HCT116 (cell line): ENCODE measurements at regions not wholly inside any gene's neighbourhood (a gene's known extent, or its start where the extent isn't known, plus 50 kb on each side); places are given as distances from the start of the nearest gene placed in this dataset.

Experiments
- ATAC-seq: fragments of 200-7000 bp; cut with Tn5 transposase; 2 replicates; pipeline ENCODE4 v1.9.1; 2020; ENCODE audit warnings: mild to moderate bottlenecking, moderate library complexity
- BruUV-seq: library from RNA; stranded (reverse); fragments of 400-500 nt; replicated peaks from 2 replicates; lab custom pipeline; 2021; lab: Mats Ljungman, UMichigan
- CTCF ChIA-PET: fragments of 300-600 bp; sonication (Branson Sonifier 250); formaldehyde crosslinking; loops from one replicate; lab custom pipeline; 2021; ENCODE audit warnings: antibody characterized with exemption; lab: Charles Lee
- POLR2A ChIA-PET: fragments of 300-600, 350-600 bp; sonication (Branson Sonifier 250); formaldehyde crosslinking; loops from one replicate; lab custom pipeline; 2021; ENCODE audit warnings: antibody characterized with exemption; lab: Charles Lee
- RAD21 ChIA-PET, 2 experiments: fragments of 300-600 bp; sonication (Branson Sonifier 250); formaldehyde crosslinking; loops; one replicate each; lab custom pipeline; 2023; ENCODE audit warnings: low total read pairs in 2 of 2; ENCODE audit not compliant: uncharacterized antibody in 2 of 2, unreplicated experiment in 2 of 2, low non-redundant PET in 1 of 2; lab: Charles Lee
- DNase-seq: peaks from one replicate; pipeline ENCODE4 v3.0.0-alpha.2; 2010; ENCODE audit warnings: low read depth, low spot score
- H2AFZ ChIP-seq: fragments of 200-600 bp; shearing (Covaris generic), sonication (generic); 2 replicates; pipeline ENCODE4 v1.6.1; 2017; ENCODE audit warnings: low read depth, mixed run types, mixed read lengths, antibody characterized with exemption, low read length; ENCODE audit not compliant: poor library complexity, severe bottlenecking
- H3K27ac ChIP-seq: 2 replicates; pipeline ENCODE4 v1.5.1; 2012; ENCODE audit warnings: low read depth, low read length
- H3K27me3 ChIP-seq: fragments of 200-600 bp; sonication (generic); 2 replicates; pipeline ENCODE4 v1.6.1; 2016; ENCODE audit warnings: mixed run types, low read length, mixed read lengths; ENCODE audit not compliant: insufficient read depth
- H3K36me3 ChIP-seq, 2 experiments: fragments of 200-500 bp in 1 of 2; fragments of 200-600 bp in 1 of 2; sonication (Bioruptor generic) in 1 of 2; sonication (generic) in 1 of 2; 2 replicates each; pipeline versions ENCODE4 v1.5.1 to v1.6.1; 2014 to 2016; ENCODE audit warnings: low read length in 2 of 2, inconsistent platforms in 1 of 2, mixed read lengths in 1 of 2, mixed run types in 1 of 2; ENCODE audit not compliant: insufficient read depth in 2 of 2, control insufficient read depth in 1 of 2
- H3K4me1 ChIP-seq, 2 experiments: fragments of 200-600 bp in 1 of 2; sonication (generic) in 1 of 2; 2 replicates each; pipeline versions ENCODE4 v1.5.1 to v1.6.1; 2012 to 2017; ENCODE audit warnings: low read length in 2 of 2, inconsistent platforms in 1 of 2, mild to moderate bottlenecking in 1 of 2, mixed read lengths in 1 of 2, mixed run types in 1 of 2, moderate library complexity in 1 of 2; ENCODE audit not compliant: insufficient read depth in 2 of 2, control insufficient read depth in 1 of 2
- H3K4me2 ChIP-seq: fragments of 200-600 bp; sonication (generic); 2 replicates; pipeline ENCODE4 v1.6.1; 2017; ENCODE audit warnings: mixed run types, low read length, mixed read lengths
- H3K4me3 ChIP-seq, 2 experiments: fragments of 200-600 bp in 1 of 2; sonication (generic) in 1 of 2; replicated peaks in 1 of 2; 2 replicates each; pipeline ENCODE4 v1.5.1; 2011 to 2016; ENCODE audit warnings: low read length in 2 of 2, control low read depth in 1 of 2, low read depth in 1 of 2, mild to moderate bottlenecking in 1 of 2, mixed read lengths in 1 of 2, mixed run types in 1 of 2
- H3K79me2 ChIP-seq: fragments of 200-600 bp; sonication (generic); 2 replicates; pipeline ENCODE4 v1.6.1; 2017; ENCODE audit warnings: mild to moderate bottlenecking, mixed run types, low read length, moderate library complexity, mixed read lengths; ENCODE audit not compliant: insufficient read depth
- H3K9ac ChIP-seq: fragments of 200-600 bp; sonication (generic); 2 replicates; pipeline ENCODE4 v1.6.1; 2016; ENCODE audit warnings: low read length, mixed read lengths
- H3K9me2 ChIP-seq: fragments of 200-600 bp; sonication (generic), shearing (Covaris generic); 2 replicates; pipeline ENCODE4 v1.6.1; 2017; ENCODE audit warnings: mixed run types, mild to moderate bottlenecking, moderate library complexity; ENCODE audit not compliant: insufficient read depth
- H3K9me3 ChIP-seq, 2 experiments: fragments of 200-500 bp in 1 of 2; fragments of 200-600 bp in 1 of 2; sonication (Bioruptor generic) in 1 of 2; sonication (generic) in 1 of 2; 2 replicates each; pipeline ENCODE4 v1.6.1; 2014 to 2017; ENCODE audit warnings: low read length in 2 of 2, mixed read lengths in 2 of 2, inconsistent platforms in 1 of 2, low read depth in 1 of 2, mild to moderate bottlenecking in 1 of 2, mixed run types in 1 of 2, moderate library complexity in 1 of 2; ENCODE audit not compliant: control insufficient read depth in 1 of 2, insufficient read depth in 1 of 2
- H4K20me1 ChIP-seq: fragments of 200-600 bp; sonication (generic), shearing (Covaris generic); 2 replicates; pipeline ENCODE4 v1.6.1; 2017; ENCODE audit warnings: mixed run types, mild to moderate bottlenecking, moderate library complexity; ENCODE audit not compliant: insufficient read depth
- CEBPB ChIP-seq: IDR thresholded peaks from 2 replicates; pipeline ENCODE4 v1.6.1; 2012; ENCODE audit warnings: low read depth
- CTCF ChIP-seq, 3 experiments: fragments of 200-600 bp in 1 of 3; sonication (generic) in 1 of 3; IDR thresholded peaks in 2 of 3; conservative IDR thresholded peaks in 1 of 3; 2 replicates each; pipeline ENCODE4 v1.5.1; 2012 to 2017; ENCODE audit warnings: low read depth in 2 of 3, low read length in 2 of 3, antibody characterized with exemption in 1 of 3, borderline replicate concordance in 1 of 3, control low read depth in 1 of 3, mild to moderate bottlenecking in 1 of 3, mixed read lengths in 1 of 3, mixed run types in 1 of 3, moderate library complexity in 1 of 3; ENCODE audit not compliant: insufficient read depth in 1 of 3
- ELF1 ChIP-seq: IDR thresholded peaks from 2 replicates; pipeline ENCODE4 v1.6.1; 2012; ENCODE audit warnings: low read depth, borderline replicate concordance
- EZH2 ChIP-seq: fragments of 200-600 bp; sonication (generic); IDR thresholded peaks from 2 replicates; pipeline ENCODE4 v1.6.1; 2017; ENCODE audit warnings: antibody characterized with exemption, mixed run types
- FOSL1 ChIP-seq: IDR thresholded peaks from 2 replicates; pipeline ENCODE4 v1.6.1; 2012; ENCODE audit warnings: low read depth
- JUND ChIP-seq: IDR thresholded peaks from 2 replicates; pipeline ENCODE4 v1.6.1; 2012
- MAX ChIP-seq: IDR thresholded peaks from 2 replicates; pipeline ENCODE4 v1.6.1; 2012
- POLR2A ChIP-seq: IDR thresholded peaks from 2 replicates; pipeline ENCODE4 v1.7.0; 2011; ENCODE audit warnings: borderline replicate concordance; ENCODE audit not compliant: insufficient read depth, insufficient read length; ENCODE audit errors: extremely low read depth
- POLR2AphosphoS5 ChIP-seq: IDR thresholded peaks from 2 replicates; pipeline ENCODE4 v1.6.1; 2011; ENCODE audit warnings: mild to moderate bottlenecking, low read depth, low read length, moderate library complexity
- RAD21 ChIP-seq: IDR thresholded peaks from 2 replicates; pipeline ENCODE4 v1.6.1; 2012; ENCODE audit warnings: low read depth, mild to moderate bottlenecking
- SP1 ChIP-seq: IDR thresholded peaks from 2 replicates; pipeline ENCODE4 v1.6.1; 2012; ENCODE audit warnings: low read depth
- SRF ChIP-seq: IDR thresholded peaks from 2 replicates; pipeline ENCODE4 v1.6.1; 2012; ENCODE audit warnings: low read depth
- TCF7L2 ChIP-seq: IDR thresholded peaks from 2 replicates; pipeline ENCODE4 v1.7.0; 2011; ENCODE audit warnings: borderline replicate concordance, inconsistent platforms; ENCODE audit not compliant: insufficient read depth, insufficient read length; ENCODE audit errors: extremely low read depth
- YY1 ChIP-seq: IDR thresholded peaks from 2 replicates; pipeline ENCODE4 v1.6.1; 2011; ENCODE audit warnings: low read length, low read depth, moderate library complexity, mild to moderate bottlenecking; ENCODE audit not compliant: insufficient replicate concordance; ENCODE audit errors: extremely low read depth
- ZBTB33 ChIP-seq: IDR thresholded peaks from 2 replicates; pipeline ENCODE4 v1.6.1; 2011; ENCODE audit warnings: mild to moderate bottlenecking, low read length, moderate library complexity; ENCODE audit not compliant: insufficient replicate concordance; ENCODE audit errors: extremely low read depth
- ZFX ChIP-seq: fragments of 450-650 bp; IDR thresholded peaks from 2 replicates; pipeline ENCODE4 v1.6.1; 2017
- intact Hi-C: fragments of 100-400 bp; cut with micrococcal nuclease; formaldehyde crosslinking; loops from 2 replicates; pipeline ENCODE4 v1.10.0; 2022

GRCh38 chr9:135277219-135278201, 190.0 kb downstream of the OLFM1 start:
- Histone ChIP-seq H4K20me1 (no peaks in the 10 kb centered on the region), H3K27ac (no peak overlapping the region), H3K4me2 (no peak overlapping the region), H3K9me2 (no peaks in the 10 kb centered on the region), H3K4me3 (no peak overlapping the region), H2AFZ (no peak overlapping the region), H3K9me3 (no peaks in the 10 kb centered on the region), H3K27me3 (peaks cover 16% of the 10 kb centered on the region; the same call in 1 of the 2 replicates), H3K36me3 (no peaks in the 10 kb centered on the region), H3K9ac (no peak overlapping the region), H3K4me1 (peaks cover 6 to 8% of the 10 kb centered on the region in 2 experiments; a peak in 3 of 4 replicates), H3K79me2 (no peaks in the 10 kb centered on the region)
- RAD21 ChIA-PET: no interaction called here
- CTCF ChIA-PET: no interaction called here
- BruUV-seq: no TSS peak
- intact Hi-C loops: loop anchor here (10.0 kb wide), 1 partner anchor 63 kb away; no protein-coding TSS in a partner anchor
- no peak for DNase-seq
- POLR2A ChIA-PET: no interaction called here
- ATAC-seq: no peak
- TF ChIP-seq POLR2A: no peak
- no peak for TF ChIP-seq TCF7L2

- ChIA-PET RAD21 (no interaction called here), CTCF (no interaction called here), POLR2A (no interaction called here)
- intact Hi-C loops: loop anchor here (10.0 kb wide), 1 partner anchor 64 kb away; no protein-coding TSS in a partner anchor
- Histone ChIP-seq H3K27ac (no peak overlapping the region), H3K79me2 (no peaks in the 10 kb centered on the region), H3K36me3 (no peaks in the 10 kb centered on the region), H3K9ac (no peak overlapping the region), H3K9me3 (no peaks in the 10 kb centered on the region), H3K27me3 (peaks cover 8% of the 10 kb centered on the region; the same call in 1 of the 2 replicates), H2AFZ (no peak overlapping the region), H3K4me1 (peaks cover 6 to 8% of the 10 kb centered on the region in 2 experiments; a peak in 3 of 4 replicates), H4K20me1 (no peaks in the 10 kb centered on the region), H3K4me3 (no peak overlapping the region), H3K4me2 (no peak overlapping the region), H3K9me2 (no peaks in the 10 kb centered on the region)
- no peak for DNase-seq
- ATAC-seq: no peak
- no TSS peak for BruUV-seq
- TF ChIP-seq ELF1 (no peak), CEBPB (no peak), TCF7L2 (no peak), JUND (no peak), SP1 (no peak), POLR2AphosphoS5 (no peak), MAX (no peak), EZH2 (no peak), ZBTB33 (no peak), FOSL1 (no peak), YY1 (no peak), CTCF (IDR thresholded peaks at IDR 0.05 in 2 of 3, conservative IDR thresholded peaks at IDR 0.05 in 1 of 3; ENCODE audit: borderline replicate concordance in 1 of 3, insufficient read depth in 1 of 3, low read depth in 2 of 3, low read length in 2 of 3) (no peak), ZFX (no peak), RAD21 (no peak), SRF (no peak)
Measured at GRCh38 chr9:135278586-135278985, 191.1 kb downstream of the OLFM1 start.
